Neuron (in vitro differentiated cells): ENCODE measurements at regions not wholly inside any gene's neighbourhood (a gene's known extent, or its start where the extent isn't known, plus 50 kb on each side); places are given as distances from the start of the nearest gene placed in this dataset.

Experiments
- H2AFZ ChIP-seq: one replicate; pipeline ENCODE4 v1.6.1; 2013; ENCODE audit warnings: low read depth, mild to moderate bottlenecking, inconsistent platforms, low read length, moderate library complexity
- H3K27me3 ChIP-seq: one replicate; pipeline ENCODE4 v1.6.1; 2013; ENCODE audit warnings: low read length; ENCODE audit not compliant: insufficient read depth
- H3K36me3 ChIP-seq: one replicate; pipeline ENCODE4 v1.6.1; 2013; ENCODE audit warnings: low read length; ENCODE audit not compliant: insufficient read depth
- H3K4me1 ChIP-seq: one replicate; pipeline ENCODE4 v1.6.1; 2013; ENCODE audit warnings: low read length; ENCODE audit not compliant: insufficient read depth
- H3K4me3 ChIP-seq: 2 replicates; pipeline ENCODE4 v1.5.1; 2013; ENCODE audit warnings: mild to moderate bottlenecking, low read length, moderate library complexity
- H3K9me3 ChIP-seq: one replicate; pipeline ENCODE4 v1.6.1; 2013; ENCODE audit warnings: low read length

GRCh38 chr9:4375424-4376200, 75.7 kb upstream of the GLIS3 start:
- Histone ChIP-seq H3K9me3 (no peaks in the 10 kb centered on the region), H3K36me3 (no peaks in the 10 kb centered on the region), H2AFZ (peak overlapping the region; percentile 30), H3K27me3 (peaks cover 3% of the 10 kb centered on the region), H3K4me3 (no peak overlapping the region), H3K4me1 (peaks cover 4% of the 10 kb centered on the region)

GRCh38 chr9:4371108-4371507, 71.2 kb upstream of the GLIS3 start:
- Histone ChIP-seq H3K9me3 (no peaks in the 10 kb centered on the region), H3K36me3 (no peaks in the 10 kb centered on the region)

GRCh38 chr9:4370501-4370900, 70.6 kb upstream of the GLIS3 start:
- Histone ChIP-seq H3K9me3 (no peaks in the 10 kb centered on the region), H3K36me3 (no peaks in the 10 kb centered on the region), H3K4me1 (peaks cover under 1% of the 10 kb centered on the region), H3K4me3 (no peak overlapping the region), H3K27me3 (no peaks in the 10 kb centered on the region), H2AFZ (no peak overlapping the region)

More at GRCh38 chr9:4371108-4371507, 71.2 kb upstream of the GLIS3 start:
- H3K27me3 ChIP-seq: no peaks in the 10 kb centered on the region
- H2AFZ ChIP-seq: no peak overlapping the region
- no peak overlapping the region for H3K4me3 ChIP-seq
- H3K4me1 ChIP-seq: peaks cover 4% of the 10 kb centered on the region

GRCh38 chr9:4366591-4367330, 66.9 kb upstream of the GLIS3 start:
- no peaks in the 10 kb centered on the region for H3K9me3 ChIP-seq
- H3K4me1 ChIP-seq: no peaks in the 10 kb centered on the region
- H3K4me3 ChIP-seq: no peak overlapping the region
- H3K27me3 ChIP-seq: no peaks in the 10 kb centered on the region
- peak overlapping the region; percentile 74 for H2AFZ ChIP-seq
- no peaks in the 10 kb centered on the region for H3K36me3 ChIP-seq

GRCh38 chr9:4365055-4365454, 65.2 kb upstream of the GLIS3 start:
- no peak overlapping the region for H3K4me3 ChIP-seq
- no peaks in the 10 kb centered on the region for H3K9me3 ChIP-seq
- H3K27me3 ChIP-seq: no peaks in the 10 kb centered on the region
- no peaks in the 10 kb centered on the region for H3K36me3 ChIP-seq
- no peaks in the 10 kb centered on the region for H3K4me1 ChIP-seq
- no peak overlapping the region for H2AFZ ChIP-seq

GRCh38 chr9:4362281-4362680, 62.4 kb upstream of the GLIS3 start:
- Histone ChIP-seq H3K4me3 (no peak overlapping the region), H3K27me3 (no peaks in the 10 kb centered on the region), H3K9me3 (no peaks in the 10 kb centered on the region), H2AFZ (no peak overlapping the region), H3K4me1 (no peaks in the 10 kb centered on the region), H3K36me3 (no peaks in the 10 kb centered on the region)

GRCh38 chr9:4359016-4359415, 59.1 kb upstream of the GLIS3 start:
- no peaks in the 10 kb centered on the region for H3K9me3 ChIP-seq
- no peaks in the 10 kb centered on the region for H3K27me3 ChIP-seq
- H3K4me3 ChIP-seq: no peak overlapping the region
- no peak overlapping the region for H2AFZ ChIP-seq
- H3K4me1 ChIP-seq: no peaks in the 10 kb centered on the region
- H3K36me3 ChIP-seq: no peaks in the 10 kb centered on the region

GRCh38 chr9:4357929-4358328, 58.1 kb upstream of the GLIS3 start:
- Histone ChIP-seq H3K36me3 (no peaks in the 10 kb centered on the region), H2AFZ (no peak overlapping the region), H3K4me1 (no peaks in the 10 kb centered on the region), H3K9me3 (no peaks in the 10 kb centered on the region), H3K4me3 (no peak overlapping the region), H3K27me3 (no peaks in the 10 kb centered on the region)

GRCh38 chr9:4356306-4356705, 56.4 kb upstream of the GLIS3 start:
- H2AFZ ChIP-seq: no peak overlapping the region
- no peaks in the 10 kb centered on the region for H3K9me3 ChIP-seq
- H3K4me3 ChIP-seq: no peak overlapping the region
- H3K36me3 ChIP-seq: no peaks in the 10 kb centered on the region
- no peaks in the 10 kb centered on the region for H3K27me3 ChIP-seq
- H3K4me1 ChIP-seq: no peaks in the 10 kb centered on the region

- Histone ChIP-seq H2AFZ (no peak overlapping the region), H3K9me3 (no peaks in the 10 kb centered on the region), H3K4me3 (no peak overlapping the region), H3K4me1 (no peaks in the 10 kb centered on the region), H3K36me3 (no peaks in the 10 kb centered on the region), H3K27me3 (no peaks in the 10 kb centered on the region)
Observed at GRCh38 chr9:4353236-4353635, 53.4 kb upstream of the GLIS3 start.

GRCh38 chr9:4349816-4350418, 50.0 kb upstream of the GLIS3 start:
- Histone ChIP-seq H3K36me3 (no peaks in the 10 kb centered on the region), H3K4me1 (peaks cover 4% of the 10 kb centered on the region), H3K27me3 (no peaks in the 10 kb centered on the region), H3K4me3 (no peak overlapping the region), H2AFZ (no peak overlapping the region), H3K9me3 (no peaks in the 10 kb centered on the region)
